HG03095 (cell line): ENCODE measurements at regions not wholly inside any gene's neighbourhood (a gene's known extent, or its start where the extent isn't known, plus 50 kb on each side); places are given as distances from the start of the nearest gene placed in this dataset.
"Not testable (repeated sequence)": the region's sequence is repeated elsewhere in the genome, so short reads cannot be mapped to it uniquely, and the experiment has no call there.

Experiments
- ATAC-seq: cut with Tn5 transposase; IDR thresholded peaks from one replicate; pipeline ENCODE4 v1.9.1; 2021; ENCODE audit warnings: moderate library complexity; ENCODE audit not compliant: unreplicated experiment

DNA sequence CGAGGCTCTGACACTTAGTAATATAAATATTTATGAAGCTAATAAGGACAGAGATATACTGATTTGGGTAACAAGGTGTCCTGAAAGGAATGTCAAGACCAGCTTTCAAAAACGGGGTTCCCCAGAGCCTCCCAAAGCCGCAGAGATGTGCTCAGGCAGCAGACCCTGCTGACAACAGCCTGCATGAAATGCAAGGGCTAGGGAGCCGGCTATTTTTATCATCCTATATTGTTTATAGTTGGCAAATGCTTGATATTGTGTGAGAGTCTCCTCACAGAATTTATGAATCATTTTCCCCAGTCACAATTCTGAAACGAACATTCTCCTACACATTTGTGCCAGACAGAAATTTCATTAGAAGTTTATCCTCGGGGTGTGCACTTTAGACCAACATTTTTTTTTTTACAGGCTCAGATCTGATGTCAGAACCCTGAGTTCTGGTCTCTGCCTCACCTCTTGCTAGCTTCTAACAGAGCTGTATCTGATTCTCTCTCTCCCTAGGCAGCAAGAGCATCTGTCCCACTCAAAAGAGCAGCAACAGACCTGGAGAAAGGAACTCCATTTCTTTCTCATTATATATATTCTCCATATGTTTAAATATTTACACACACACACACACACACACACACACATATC, 302.3 kb upstream of the PLD5 start:
- ATAC-seq = no peak

DNA sequence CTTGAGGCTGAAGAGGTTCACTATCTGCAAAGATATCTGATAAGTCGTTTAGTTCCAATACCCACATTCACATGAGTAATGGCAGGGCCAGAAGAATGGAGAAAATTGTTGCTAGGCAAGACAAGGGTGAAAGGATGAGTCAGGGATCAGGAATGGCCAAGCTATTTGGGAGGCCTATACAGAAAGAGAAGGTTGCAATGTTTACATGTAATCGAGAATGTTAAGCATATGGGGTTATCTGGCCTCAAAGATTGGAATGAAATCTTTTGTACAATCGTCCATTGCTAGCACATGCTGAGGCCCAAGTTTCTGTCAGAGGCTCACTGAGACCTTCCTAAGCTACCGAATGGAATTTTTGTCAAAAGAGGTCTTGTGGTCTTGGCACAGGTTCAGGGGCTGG, 299.9 kb upstream of the PLD5 start:
- ATAC-seq = no peak

DNA sequence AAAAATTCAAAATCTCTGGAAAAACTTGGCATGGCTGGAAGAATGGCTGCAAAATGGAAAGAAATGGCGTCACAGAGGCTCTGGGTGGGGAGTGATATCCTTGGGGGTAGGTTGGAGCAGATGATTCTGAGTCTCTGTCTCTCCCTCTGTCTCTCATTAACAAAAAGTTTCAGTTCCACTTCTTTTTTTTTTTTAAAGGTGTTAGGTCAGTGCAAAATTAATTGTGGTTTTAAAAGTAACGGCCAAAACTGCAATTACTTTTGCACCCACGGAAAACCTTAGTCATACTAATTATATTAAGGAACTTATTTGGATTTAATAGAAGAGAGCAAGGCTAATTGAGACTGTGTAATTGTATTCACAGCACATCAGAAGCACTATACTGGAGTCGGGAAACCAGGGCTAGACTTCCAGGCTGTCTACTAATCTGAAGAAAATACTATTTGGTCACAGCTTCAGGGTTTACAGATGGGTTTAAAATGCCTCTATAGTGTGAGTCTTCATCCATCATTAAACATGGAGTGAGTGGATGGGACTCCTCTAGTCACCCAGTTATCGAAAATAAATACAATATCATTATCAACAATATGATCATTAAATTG, 289.1 kb upstream of the PLD5 start:
- peak; percentile 82 for ATAC-seq

DNA sequence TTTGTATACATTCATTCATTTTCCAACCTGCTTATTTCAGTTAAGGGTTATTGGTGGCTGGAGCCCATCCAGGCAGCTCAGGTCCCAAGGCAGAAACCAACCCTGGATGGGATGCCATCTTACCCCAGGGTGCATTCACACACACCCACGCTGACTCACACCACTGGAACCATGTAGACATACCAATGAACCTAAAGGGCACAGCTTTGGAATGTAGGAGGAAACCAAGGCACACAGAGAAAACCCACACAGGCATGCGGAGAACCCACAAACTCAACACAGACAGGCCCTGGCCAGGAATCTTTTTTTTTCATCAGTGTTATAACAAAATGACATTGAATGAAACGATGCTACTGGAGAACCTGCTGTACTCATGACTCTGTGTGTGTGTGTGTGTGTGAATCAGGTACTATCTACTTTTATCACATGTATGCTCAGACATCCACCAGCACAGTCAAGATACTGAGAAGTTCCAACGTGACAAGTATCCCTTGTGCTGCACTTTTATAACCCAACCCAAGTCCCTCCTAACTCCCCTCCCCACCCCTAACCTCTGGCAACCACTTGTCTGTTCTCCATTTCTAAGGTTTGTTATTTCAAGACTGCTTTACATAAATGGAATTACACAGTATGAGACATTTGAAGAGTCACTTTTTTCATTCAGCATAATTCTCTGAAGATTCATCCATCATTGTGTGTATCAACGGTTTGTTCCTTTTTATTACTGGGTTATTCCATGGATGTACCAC, 286.8 kb upstream of the PLD5 start:
- ATAC-seq = no peak

DNA sequence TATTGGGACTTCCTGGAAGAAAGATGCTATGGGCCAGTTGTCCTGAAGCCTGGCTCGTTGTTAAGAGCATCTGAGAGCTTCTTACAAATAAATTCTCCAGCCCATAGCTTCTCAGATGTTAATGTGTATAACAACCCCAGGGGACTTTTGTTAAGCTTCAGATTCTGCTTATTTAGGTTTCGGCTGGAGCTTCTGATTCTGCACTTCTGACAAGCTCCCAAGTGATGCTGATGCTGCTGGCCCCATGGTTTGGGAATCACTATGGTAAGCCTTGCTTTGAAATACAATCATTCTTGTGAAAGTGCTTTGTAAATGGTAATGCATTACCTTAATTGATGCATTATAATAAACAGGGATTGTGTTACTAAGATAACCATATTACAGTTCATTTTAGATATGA, 281.8 kb upstream of the PLD5 start:
- ATAC-seq = no peak

DNA sequence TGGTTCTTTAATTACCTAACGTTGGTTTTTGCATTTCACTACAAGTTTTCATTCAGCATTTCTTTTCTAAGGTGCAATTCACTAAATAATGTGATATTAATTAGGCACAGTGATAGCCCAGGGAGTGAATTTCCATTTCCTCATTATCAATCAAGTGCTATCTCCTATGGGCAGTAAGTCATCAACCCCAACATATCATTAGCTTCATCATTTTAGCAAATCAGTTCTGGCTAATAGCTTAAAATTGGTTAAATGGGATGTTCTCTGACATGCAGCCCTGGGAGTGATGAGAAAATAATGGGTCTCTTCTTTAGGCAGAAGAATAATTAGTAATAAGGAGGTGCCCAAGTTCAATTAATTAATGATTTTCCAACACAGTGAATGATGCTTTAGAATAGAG, 280.9 kb upstream of the PLD5 start:
- not testable (repeated sequence) for ATAC-seq

DNA sequence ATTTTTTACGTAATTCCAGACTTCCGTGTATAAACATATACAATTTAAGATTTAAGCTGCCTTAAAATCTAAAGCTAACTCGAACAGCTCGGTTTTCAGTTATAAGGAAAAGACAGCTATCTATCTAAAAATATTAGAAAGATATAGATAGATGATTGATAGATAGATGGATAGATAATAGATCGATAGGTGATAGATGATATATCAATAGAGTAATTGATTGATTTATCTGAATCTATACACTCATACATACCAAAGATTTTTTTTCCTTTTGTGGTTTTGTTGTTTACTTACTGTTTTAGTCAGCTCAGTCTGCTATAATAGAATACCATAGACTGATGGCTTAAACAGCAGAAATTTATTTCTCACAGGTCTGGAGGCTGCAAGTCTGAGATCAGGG, 278.5 kb upstream of the PLD5 start:
- ATAC-seq = no peak

DNA sequence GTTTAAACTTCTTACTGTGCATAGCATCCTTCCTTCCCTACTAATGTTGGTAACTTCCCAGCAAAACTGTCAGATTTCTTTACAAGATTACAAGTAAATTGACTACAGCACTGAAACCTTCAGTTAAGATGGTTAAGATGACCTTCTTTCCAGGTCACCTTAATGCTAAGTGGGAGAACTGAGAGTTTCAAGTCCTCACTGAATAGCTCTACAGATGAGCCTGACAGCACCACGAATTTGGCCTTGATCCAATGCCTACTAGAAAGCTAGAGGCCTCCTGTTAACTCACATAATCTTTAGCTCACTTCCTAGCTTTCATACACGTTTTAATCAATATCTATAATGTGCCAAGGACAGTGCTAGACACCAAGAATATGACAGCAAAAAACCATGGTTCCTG, 276.0 kb upstream of the PLD5 start:
- ATAC-seq = no peak

DNA sequence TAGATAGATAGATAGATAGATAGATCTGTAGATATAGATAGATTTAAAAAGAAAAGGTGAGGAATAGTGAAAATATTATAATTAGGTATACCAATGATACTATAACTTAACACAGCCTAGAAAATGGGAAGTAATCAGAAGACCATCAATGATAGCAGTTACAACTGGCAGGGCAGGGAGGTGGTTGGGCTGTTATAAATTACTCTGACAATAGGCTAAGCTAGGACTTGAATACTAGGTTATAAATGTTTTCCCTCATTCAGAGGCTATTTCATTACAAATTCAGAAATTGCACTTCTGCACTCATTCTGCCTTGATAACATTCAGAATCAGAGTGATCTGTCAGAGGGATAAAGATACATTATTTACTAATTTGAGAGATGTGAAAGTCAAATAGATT, 273.4 kb upstream of the PLD5 start:
- no peak for ATAC-seq

DNA sequence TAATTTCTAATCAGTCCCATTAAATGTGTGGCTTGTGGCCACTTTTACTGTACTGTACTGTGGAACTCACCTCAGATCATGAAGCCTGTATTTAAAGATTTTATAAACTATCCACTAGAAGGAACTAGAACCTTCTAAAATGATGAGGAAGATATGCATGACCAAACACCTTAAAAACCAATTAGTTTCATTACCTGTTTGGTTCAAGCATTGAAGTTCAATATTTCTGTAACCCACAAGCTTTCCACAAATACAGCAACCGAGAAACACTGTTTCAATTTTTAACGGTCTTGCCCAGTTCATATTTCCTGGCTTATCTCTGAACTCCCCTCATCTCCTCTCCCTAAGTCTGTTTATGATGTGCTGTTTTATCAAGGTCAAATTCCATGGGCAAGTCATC, 264.3 kb upstream of the PLD5 start:
- ATAC-seq = peak; percentile 58

DNA sequence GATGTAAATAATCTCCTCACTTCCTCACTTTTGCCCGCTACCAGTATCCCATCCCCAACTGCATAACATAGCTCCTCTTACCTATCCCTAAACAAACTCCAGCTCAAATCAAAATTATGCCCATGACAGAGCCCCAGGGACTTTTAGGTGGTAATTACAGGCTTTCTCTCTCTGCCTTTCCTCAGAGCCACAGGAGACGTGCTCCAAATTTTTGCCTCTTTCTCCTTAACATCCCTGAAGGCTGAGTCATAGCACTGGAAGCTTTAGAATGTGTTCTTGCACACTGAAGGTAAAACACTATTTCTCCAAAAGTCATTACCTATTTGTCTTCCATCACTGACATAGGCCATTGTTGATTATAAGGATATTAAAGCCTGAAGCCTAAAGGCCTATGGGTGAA, 263.5 kb upstream of the PLD5 start:
- ATAC-seq = no peak

DNA sequence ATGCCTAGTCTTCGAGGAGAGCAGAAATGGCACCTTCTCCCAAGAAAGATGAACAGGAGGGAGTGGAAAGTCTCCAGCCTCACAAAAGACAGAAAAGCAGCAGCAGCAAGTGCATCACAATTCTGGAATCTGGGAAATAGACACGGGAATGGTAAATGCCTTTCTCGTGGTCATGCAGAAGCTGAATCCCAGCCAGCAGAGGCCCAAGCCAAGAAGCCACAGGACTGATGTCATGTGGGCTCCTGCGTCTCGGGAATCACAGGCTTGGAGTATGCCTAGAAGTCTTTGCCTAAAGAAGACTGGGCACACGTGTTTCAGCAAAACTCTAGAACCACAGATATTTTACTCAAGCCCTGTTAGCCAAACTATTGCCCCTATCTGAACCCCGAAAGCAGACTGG, 260.3 kb upstream of the PLD5 start:
- ATAC-seq = no peak

DNA sequence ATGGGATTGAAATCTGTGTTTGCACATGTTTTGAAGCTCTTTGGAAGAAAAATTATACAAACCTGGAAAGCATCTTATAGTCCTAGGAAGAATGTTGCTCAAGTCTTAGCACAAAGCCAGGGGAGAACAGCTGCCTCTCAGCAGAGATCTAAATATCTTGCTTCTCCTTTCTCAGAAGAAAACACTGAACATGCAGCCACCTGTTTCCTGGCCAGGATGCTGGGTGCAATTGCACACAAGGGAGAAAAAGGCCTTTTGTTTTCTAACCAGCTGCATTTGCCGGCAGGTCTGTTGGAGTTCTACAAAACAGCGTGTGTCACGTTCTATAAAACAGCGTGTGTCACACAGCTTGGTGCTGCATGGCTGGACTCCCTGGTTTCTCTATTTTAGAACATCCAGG, 259.6 kb upstream of the PLD5 start:
- peak; percentile 76 for ATAC-seq

DNA sequence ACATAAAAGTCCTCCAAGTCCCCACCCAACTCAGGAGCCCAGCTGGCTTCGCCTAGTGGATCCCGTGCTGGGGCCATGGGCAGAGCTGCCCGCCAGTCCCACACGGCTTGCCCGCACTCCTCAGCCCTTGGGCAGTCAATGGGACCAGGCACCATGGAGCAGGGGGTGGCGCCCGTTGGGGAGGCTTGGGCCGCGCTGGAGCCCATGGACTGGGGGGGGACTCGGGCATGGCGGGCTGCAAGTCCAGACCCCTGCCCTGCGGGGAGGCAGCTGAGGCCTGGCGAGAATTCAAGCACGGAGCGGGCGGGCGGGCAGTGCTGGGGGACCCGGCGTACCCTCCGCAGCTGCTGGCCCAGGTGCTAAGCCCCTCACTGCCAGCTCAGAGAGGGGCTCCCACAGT, 249.8 kb upstream of the PLD5 start:
- no peak for ATAC-seq

DNA sequence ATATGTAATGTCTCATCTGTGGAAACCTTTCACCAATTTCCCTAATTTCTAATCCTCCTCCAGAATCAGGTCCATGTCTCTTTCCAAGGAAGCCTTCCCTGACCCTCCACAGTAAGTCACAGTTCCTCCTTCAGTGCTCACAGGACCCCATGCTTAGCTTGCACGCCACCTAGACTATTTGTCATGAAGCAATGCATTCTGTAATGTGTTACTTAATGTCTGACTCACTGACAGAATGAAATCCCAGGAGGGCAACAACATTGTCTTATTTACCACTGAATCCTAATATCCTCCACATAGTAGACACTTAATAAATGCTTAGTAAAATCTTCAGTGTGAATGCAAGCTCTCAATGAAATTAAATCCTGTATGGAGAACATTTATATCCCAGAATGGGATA, 245.9 kb upstream of the PLD5 start:
- ATAC-seq = no peak

DNA sequence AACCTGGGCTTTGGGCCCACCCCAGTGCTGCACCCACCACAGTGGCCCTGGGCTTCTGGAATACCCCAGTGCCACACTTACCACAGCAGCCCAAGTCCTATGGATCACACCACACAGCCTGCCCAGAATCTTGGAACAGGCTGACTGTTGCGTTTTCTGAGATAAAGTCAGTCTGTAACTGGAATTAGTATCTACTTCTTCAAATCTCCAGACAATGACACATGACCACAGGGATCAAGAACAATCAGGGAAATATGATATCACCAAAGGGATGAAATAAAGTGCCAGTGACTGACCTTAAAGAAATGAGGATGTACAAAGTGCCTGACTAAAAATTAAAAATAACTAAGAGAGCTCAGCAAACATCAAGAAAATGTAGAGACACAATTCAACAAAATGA, 239.7 kb upstream of the PLD5 start:
- no peak for ATAC-seq

DNA sequence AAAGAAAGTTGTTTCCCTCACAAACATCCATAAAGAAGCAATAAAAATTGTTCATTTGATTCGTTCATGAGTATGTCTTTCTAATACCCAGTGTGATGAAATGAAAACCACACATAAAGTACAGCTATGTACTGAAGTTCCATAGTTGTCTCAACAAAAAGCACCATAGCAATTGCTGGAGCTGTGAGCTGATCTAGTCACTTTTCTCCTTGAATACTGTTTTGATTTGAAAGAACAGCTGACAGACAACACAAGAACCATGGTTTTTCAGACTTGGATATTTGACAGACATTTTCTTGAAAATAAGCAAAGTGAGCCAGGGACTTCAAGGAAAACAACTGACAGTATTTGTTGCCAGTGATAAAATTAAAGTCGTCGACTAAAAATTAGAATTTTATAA, 237.1 kb upstream of the PLD5 start:
- no peak for ATAC-seq

DNA sequence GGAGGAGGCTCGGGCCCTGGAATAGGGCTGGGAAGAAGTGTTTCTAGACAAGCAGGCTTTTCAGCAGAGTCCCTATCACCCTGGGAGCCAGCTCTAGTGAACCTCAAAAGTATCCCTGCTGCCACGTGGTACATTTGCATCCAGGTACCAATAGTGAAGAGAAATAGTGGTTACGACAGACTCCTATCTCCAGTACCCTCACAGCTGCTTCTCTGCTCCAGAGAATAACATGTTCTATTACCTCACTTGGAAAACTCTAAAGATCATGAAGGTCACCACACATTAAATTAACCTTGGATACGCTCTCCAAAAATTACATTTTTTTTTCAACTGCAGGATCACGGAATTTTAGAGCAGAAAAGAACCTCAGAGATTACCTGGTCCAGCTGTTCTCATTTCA, 230.4 kb upstream of the PLD5 start:
- no peak for ATAC-seq

DNA sequence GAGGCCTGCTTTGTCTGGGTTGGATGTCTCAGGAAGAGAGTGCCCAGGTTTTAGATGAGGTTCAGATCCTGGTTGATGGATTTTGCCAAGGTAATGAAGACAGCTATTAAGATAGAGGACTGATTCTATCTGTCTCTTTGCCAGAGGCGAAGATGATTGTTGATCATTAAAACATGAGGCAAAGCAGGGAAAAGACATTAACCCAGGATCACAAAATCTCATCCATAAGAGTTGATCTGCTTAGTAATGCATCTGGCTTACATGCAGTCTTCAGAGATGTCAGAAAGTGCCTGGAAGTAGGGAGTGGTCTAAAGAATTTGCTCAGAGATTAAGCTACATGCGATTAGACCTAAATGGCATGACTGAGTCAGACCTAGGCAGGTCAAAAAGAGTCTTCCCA, 229.6 kb upstream of the PLD5 start:
- ATAC-seq = no peak

DNA sequence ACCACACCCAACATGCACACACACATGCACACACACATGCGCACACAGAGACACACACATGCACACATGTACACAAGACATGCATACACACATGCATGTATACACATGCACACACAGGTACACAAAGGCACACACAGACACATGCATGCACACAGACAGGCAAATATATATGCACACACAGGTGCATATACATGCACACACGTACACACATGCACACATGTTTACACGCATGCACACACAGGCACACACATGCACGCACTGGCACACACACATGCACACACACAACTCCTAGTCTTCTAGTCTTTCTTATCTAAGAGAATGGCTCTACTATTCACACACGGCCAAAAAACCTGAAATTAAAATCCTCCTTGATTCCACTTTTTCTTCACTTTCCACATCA, 222.7 kb upstream of the PLD5 start:
- no peak for ATAC-seq

DNA sequence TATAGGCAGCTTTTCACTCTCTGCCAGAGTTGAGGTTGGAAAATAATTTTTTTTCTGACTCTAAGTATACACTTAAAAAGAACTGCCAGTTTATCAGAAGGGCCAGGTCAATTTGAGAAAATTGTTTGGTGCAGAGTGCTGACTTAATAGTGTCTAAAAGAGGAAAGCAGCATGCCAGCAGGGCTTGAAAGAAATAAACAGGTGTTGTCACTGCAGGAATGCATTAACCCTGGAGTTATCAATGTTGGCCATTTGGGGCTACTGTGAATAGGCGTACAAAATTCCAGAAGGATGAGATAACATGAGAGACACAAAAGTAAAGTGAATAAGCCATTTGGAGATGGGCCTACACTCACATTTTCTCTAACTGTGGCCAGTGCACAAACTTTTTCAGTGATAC, 220.6 kb upstream of the PLD5 start:
- ATAC-seq = no peak

DNA sequence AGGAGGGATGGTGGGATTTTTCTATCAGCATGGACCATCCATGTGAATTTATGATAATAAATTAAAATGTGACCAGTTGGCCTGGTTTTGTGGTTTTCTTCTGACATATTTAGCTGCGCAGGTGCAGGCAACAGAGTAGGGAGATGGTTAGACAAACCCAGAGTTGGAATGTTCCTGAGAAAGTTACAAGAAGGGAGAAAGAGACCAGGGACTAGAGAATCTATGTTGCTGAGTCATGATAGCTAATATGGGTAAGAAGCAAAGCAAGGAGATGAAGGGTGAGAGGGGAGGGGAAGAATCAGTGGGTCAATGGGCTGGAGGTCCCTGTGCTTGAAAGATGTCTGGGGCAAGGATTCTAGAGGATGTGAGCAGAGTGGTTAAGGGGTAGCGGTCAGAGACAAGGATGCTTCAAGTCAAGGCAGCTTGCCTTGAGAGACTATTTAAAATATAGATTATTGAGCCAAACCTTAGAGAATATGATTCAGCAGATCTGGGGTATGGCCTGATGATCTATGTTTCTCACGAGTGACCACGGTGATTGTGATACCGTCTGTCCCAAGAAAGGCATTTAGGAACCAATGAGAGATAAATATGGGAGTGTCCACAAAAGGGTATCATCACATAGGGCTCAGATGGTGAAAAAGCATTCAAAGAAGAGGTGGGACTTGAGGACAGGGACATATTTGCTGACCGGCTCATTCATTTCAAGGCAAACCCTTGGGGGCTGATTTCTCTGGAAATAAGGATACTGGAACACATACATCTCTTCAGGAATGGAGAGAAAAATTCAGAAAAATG, 219.7 kb upstream of the PLD5 start:
- no peak for ATAC-seq
